Mesenchymal stem cell (in vitro differentiated cells and primary cell): ENCODE measurements at regions not wholly inside any gene's neighbourhood (a gene's known extent, or its start where the extent isn't known, plus 50 kb on each side); places are given as distances from the start of the nearest gene placed in this dataset.
"Not testable (repeated sequence)": the region's sequence is repeated elsewhere in the genome, so short reads cannot be mapped to it uniquely, and the experiment has no call there.

Source experiments
- DNase-seq: peaks from one replicate; pipeline ENCODE4 v3.0.0-alpha.2; 2013
- H2AFZ ChIP-seq: one replicate; pipeline ENCODE4 v1.6.1; 2013; ENCODE audit warnings: low read depth, mild to moderate bottlenecking, control low read depth, inconsistent platforms, low read length, moderate library complexity
- H2AK5ac ChIP-seq: 2 replicates; pipeline ENCODE4 v1.6.1; 2013; ENCODE audit warnings: low read length, moderate library complexity, mild to moderate bottlenecking, inconsistent platforms; ENCODE audit not compliant: severe bottlenecking
- H2BK120ac ChIP-seq: one replicate; pipeline ENCODE4 v1.6.1; 2013; ENCODE audit warnings: low read depth, mild to moderate bottlenecking, inconsistent platforms, low read length, moderate library complexity
- H2BK12ac ChIP-seq, 2 experiments: one replicate each; pipeline ENCODE4 v1.6.1; 2013; ENCODE audit warnings: inconsistent platforms in 2 of 2, low read length in 2 of 2, mild to moderate bottlenecking in 2 of 2, moderate library complexity in 2 of 2, control low read depth in 1 of 2
- H2BK15ac ChIP-seq: one replicate; pipeline ENCODE4 v1.6.1; 2013; ENCODE audit warnings: mild to moderate bottlenecking, low read depth, inconsistent platforms; ENCODE audit not compliant: poor library complexity, severe bottlenecking
- H2BK5ac ChIP-seq: 2 replicates; pipeline ENCODE4 v1.6.1; 2013; ENCODE audit warnings: low read depth, mild to moderate bottlenecking, low read length, control low read depth, inconsistent platforms; ENCODE audit not compliant: poor library complexity, severe bottlenecking
- H3K14ac ChIP-seq, 2 experiments: one replicate each; pipeline ENCODE4 v1.6.1; 2013; ENCODE audit warnings: inconsistent platforms in 2 of 2, low read length in 2 of 2, control low read depth in 1 of 2, mild to moderate bottlenecking in 1 of 2, moderate library complexity in 1 of 2
- H3K18ac ChIP-seq, 2 experiments: one replicate each; pipeline ENCODE4 v1.6.1; 2013; ENCODE audit warnings: inconsistent platforms in 2 of 2, low read length in 2 of 2, control low read depth in 1 of 2, low read depth in 1 of 2, mild to moderate bottlenecking in 1 of 2
- H3K23ac ChIP-seq, 2 experiments: one replicate each; pipeline ENCODE4 v1.6.1; 2013; ENCODE audit warnings: inconsistent platforms in 2 of 2, low read length in 2 of 2, mild to moderate bottlenecking in 2 of 2, moderate library complexity in 2 of 2, control low read depth in 1 of 2
- H3K27ac ChIP-seq: 2 replicates; pipeline ENCODE4 v1.5.1; 2013; ENCODE audit warnings: mild to moderate bottlenecking, moderate library complexity, low read length, control low read depth, inconsistent platforms; ENCODE audit not compliant: poor library complexity, severe bottlenecking
- H3K27me3 ChIP-seq, 2 experiments: 2 replicates each; pipeline versions ENCODE4 v1.6.1 to v1.7.0; 2013; ENCODE audit warnings: low read length in 2 of 2, mild to moderate bottlenecking in 2 of 2, moderate library complexity in 2 of 2, control low read depth in 1 of 2, inconsistent platforms in 1 of 2; ENCODE audit not compliant: control insufficient read depth in 1 of 2, insufficient read depth in 1 of 2
- H3K36me3 ChIP-seq, 2 experiments: 2 replicates each; pipeline versions ENCODE4 v1.6.1 to v1.7.0; 2013; ENCODE audit warnings: low read length in 2 of 2, control low read depth in 1 of 2, inconsistent platforms in 1 of 2, low read depth in 1 of 2, mild to moderate bottlenecking in 1 of 2; ENCODE audit not compliant: insufficient read depth in 2 of 2, control insufficient read depth in 1 of 2
- H3K4ac ChIP-seq, 2 experiments: one replicate each; pipeline ENCODE4 v1.6.1; 2013; ENCODE audit warnings: inconsistent platforms in 2 of 2, low read length in 2 of 2, mild to moderate bottlenecking in 2 of 2, moderate library complexity in 2 of 2, control low read depth in 1 of 2, low read depth in 1 of 2
- H3K4me1 ChIP-seq: 2 replicates; pipeline ENCODE4 v1.6.1; 2013; ENCODE audit warnings: low read depth, low read length, control low read depth; ENCODE audit not compliant: control insufficient read depth, insufficient read depth
- H3K4me2 ChIP-seq: 2 replicates; pipeline ENCODE4 v1.6.1; 2013; ENCODE audit warnings: low read length, mild to moderate bottlenecking, inconsistent platforms; ENCODE audit not compliant: poor library complexity, severe bottlenecking
- H3K4me3 ChIP-seq, 2 experiments: 2 replicates each; pipeline versions ENCODE4 v1.5.1 to v1.7.0; 2013; ENCODE audit warnings: low read length in 2 of 2, mild to moderate bottlenecking in 2 of 2, control low read depth in 1 of 2, low read depth in 1 of 2; ENCODE audit not compliant: insufficient read depth in 1 of 2
- H3K79me1 ChIP-seq: replicated peaks from 2 replicates; pipeline ENCODE4 v1.6.1; 2013; ENCODE audit warnings: mild to moderate bottlenecking, control low read depth, low read length, inconsistent platforms; ENCODE audit not compliant: poor library complexity, severe bottlenecking
- H3K9ac ChIP-seq: 2 replicates; pipeline ENCODE4 v1.7.0; 2013; ENCODE audit warnings: mild to moderate bottlenecking, low read length, moderate library complexity
- H3K9me3 ChIP-seq: 2 replicates; pipeline ENCODE4 v1.7.0; 2013; ENCODE audit warnings: mild to moderate bottlenecking, low read length; ENCODE audit not compliant: control insufficient read depth
- H4K8ac ChIP-seq: one replicate; pipeline ENCODE4 v1.6.1; 2013; ENCODE audit warnings: inconsistent platforms, mild to moderate bottlenecking, low read length, moderate library complexity
- H4K91ac ChIP-seq: one replicate; pipeline ENCODE4 v1.6.1; 2013; ENCODE audit warnings: mild to moderate bottlenecking, low read length, inconsistent platforms
- WGBS: methylation state at CpG from one replicate; pipeline ENCODE4 v1.1.7; 2013; ENCODE audit warnings: mixed read lengths; 5-methylcytosine and 5-hydroxymethylcytosine counted together

GRCh38 chr9:97140566-97140965 is 101.6 kb upstream of the CTSV start:
- Histone ChIP-seq H4K8ac (no peak overlapping the region), H3K4me3 (no peak overlapping the region), H3K9ac (no peak overlapping the region), H3K9me3 (no peaks in the 10 kb centered on the region), H3K14ac (no peak overlapping the region), H3K4me2 (no peak overlapping the region), H2BK5ac (no peak overlapping the region), H2BK12ac (no peak overlapping the region), H3K79me1 (no peaks in the 10 kb centered on the region), H4K91ac (no peak overlapping the region), H3K4ac (no peak overlapping the region), H2BK120ac (no peak overlapping the region), H2AFZ (no peak overlapping the region), H3K27me3 (peaks cover 0 to 10% of the 10 kb centered on the region in 2 experiments), H2BK15ac (no peak overlapping the region), H3K36me3 (no peaks in the 10 kb centered on the region), H3K18ac (no peak overlapping the region), H3K23ac (no peak overlapping the region), H3K27ac (no peak overlapping the region), H2AK5ac (no peak overlapping the region), H3K4me1 (peaks cover 3% of the 10 kb centered on the region)
- no peak for DNase-seq
- 44% methylated on average over 2 of the region's 2 CpGs for WGBS

- no peak overlapping the region for H3K4me3 ChIP-seq
- no peak for DNase-seq
- H2BK15ac ChIP-seq: no peak overlapping the region
- H3K4ac ChIP-seq: no peak overlapping the region
- H3K14ac ChIP-seq: no peak overlapping the region
- H3K23ac ChIP-seq: no peak overlapping the region
- H2AFZ ChIP-seq: no peak overlapping the region
- H3K18ac ChIP-seq: no peak overlapping the region
- H3K9ac ChIP-seq: no peak overlapping the region
- H4K8ac ChIP-seq: no peak overlapping the region
- no peak overlapping the region for H2BK120ac ChIP-seq
- H3K4me2 ChIP-seq: no peak overlapping the region
- H3K79me1 ChIP-seq: no peaks in the 10 kb centered on the region
- H3K27ac ChIP-seq: no peak overlapping the region
- no peaks in the 10 kb centered on the region for H3K9me3 ChIP-seq
- no peak overlapping the region for H2AK5ac ChIP-seq
- no peak overlapping the region for H2BK12ac ChIP-seq
- H3K36me3 ChIP-seq: peaks cover 0 to 5% of the 10 kb centered on the region in 2 experiments
- no peaks in the 10 kb centered on the region for H3K4me1 ChIP-seq
- H2BK5ac ChIP-seq: no peak overlapping the region
- H3K27me3 ChIP-seq: no peaks in the 10 kb centered on the region
- H4K91ac ChIP-seq: no peak overlapping the region
- 77% methylated on average over 2 of the region's 2 CpGs for WGBS
These were observed 97.5 kb upstream of the CTSV start for GRCh38 chr9:97136421-97136820.

GRCh38 chr9:97133966-97134365 is 95.0 kb upstream of the CTSV start:
- not testable (repeated sequence) for H3K9ac ChIP-seq, H3K23ac ChIP-seq, H3K4me2 ChIP-seq, H3K9me3 ChIP-seq, H2BK120ac ChIP-seq, H2BK12ac ChIP-seq, H3K14ac ChIP-seq, H4K8ac ChIP-seq, H3K18ac ChIP-seq, H2BK15ac ChIP-seq, H2BK5ac ChIP-seq, DNase-seq, H2AK5ac ChIP-seq, H3K79me1 ChIP-seq, H3K4me1 ChIP-seq, H3K36me3 ChIP-seq, H3K27me3 ChIP-seq, H3K27ac ChIP-seq, H2AFZ ChIP-seq, H4K91ac ChIP-seq, H3K4me3 ChIP-seq, H3K4ac ChIP-seq
- WGBS: 90% methylated on average over 3 of the region's 4 CpGs

GRCh38 chr9:97132865-97133264 is 93.9 kb upstream of the CTSV start:
- WGBS: 72% methylated on average over 2 of the region's 2 CpGs
- H3K27me3 ChIP-seq: no peaks in the 10 kb centered on the region
- H4K91ac ChIP-seq: no peak overlapping the region
- H3K9ac ChIP-seq: no peak overlapping the region
- H2BK120ac ChIP-seq: no peak overlapping the region
- no peak overlapping the region for H2BK15ac ChIP-seq
- H3K4me1 ChIP-seq: no peaks in the 10 kb centered on the region
- no peaks in the 10 kb centered on the region for H3K79me1 ChIP-seq
- peaks cover 0 to 5% of the 10 kb centered on the region in 2 experiments for H3K36me3 ChIP-seq
- H3K4me3 ChIP-seq: no peak overlapping the region
- H3K9me3 ChIP-seq: no peaks in the 10 kb centered on the region
- H2AK5ac ChIP-seq: no peak overlapping the region
- H3K4me2 ChIP-seq: no peak overlapping the region
- no peak overlapping the region for H3K18ac ChIP-seq
- no peak overlapping the region for H2AFZ ChIP-seq
- DNase-seq: no peak
- no peak overlapping the region for H3K23ac ChIP-seq
- H2BK12ac ChIP-seq: no peak overlapping the region
- H3K14ac ChIP-seq: no peak overlapping the region
- no peak overlapping the region for H3K27ac ChIP-seq
- no peak overlapping the region for H3K4ac ChIP-seq
- H4K8ac ChIP-seq: no peak overlapping the region
- H2BK5ac ChIP-seq: no peak overlapping the region
